ENCODE measurements at regions not wholly inside any gene's neighbourhood (a gene's known extent, or its start where the extent isn't known, plus 50 kb on each side); places are given as distances from the start of the nearest gene placed in this dataset.

- no peak for DNase-seq (ENCODE audit: low read depth)
These were observed 204.1 kb upstream of the VRK2 start for GRCh38 chr2:57842531-57842930.

GRCh38 chr2:57843158-57843557, 203.4 kb upstream of the VRK2 start:
- no peak for DNase-seq (ENCODE audit: low read depth)

GRCh38 chr2:57848723-57849122, 197.9 kb upstream of the VRK2 start:
- no peak for DNase-seq (ENCODE audit: low read depth)

GRCh38 chr2:57849843-57850242, 196.8 kb upstream of the VRK2 start:
- DNase-seq (ENCODE audit: low read depth), result no peak

GRCh38 chr2:57850415-57851130, 196.0 kb upstream of the VRK2 start:
- DNase-seq (ENCODE audit: low read depth), result no peak

GRCh38 chr2:57855212-57855611, 191.4 kb upstream of the VRK2 start:
- no peak for DNase-seq (ENCODE audit: low read depth)

GRCh38 chr2:57859755-57860154, 186.9 kb upstream of the VRK2 start:
- DNase-seq (ENCODE audit: low read depth), result no peak

- DNase-seq (ENCODE audit: low read depth), result no peak
These were observed 184.5 kb upstream of the VRK2 start for GRCh38 chr2:57862153-57862552.

- no peak for DNase-seq (ENCODE audit: low read depth)
These were observed 183.9 kb upstream of the VRK2 start for GRCh38 chr2:57862727-57863126.

- no peak for DNase-seq (ENCODE audit: low read depth)
These were observed 181.7 kb upstream of the VRK2 start for GRCh38 chr2:57864926-57865325.

GRCh38 chr2:57867730-57868129, 178.9 kb upstream of the VRK2 start:
- DNase-seq (ENCODE audit: low read depth), result no peak

- DNase-seq (ENCODE audit: low read depth), result no peak
These were observed 177.9 kb upstream of the VRK2 start for GRCh38 chr2:57868619-57869139.

GRCh38 chr2:57869758-57870344, 176.8 kb upstream of the VRK2 start:
- no peak for DNase-seq (ENCODE audit: low read depth)

- no peak for DNase-seq (ENCODE audit: low read depth)
These were observed 170.3 kb upstream of the VRK2 start for GRCh38 chr2:57876313-57876712.

- no peak for DNase-seq (ENCODE audit: low read depth)
These were observed 168.8 kb upstream of the VRK2 start for GRCh38 chr2:57877811-57878170.

- no peak for DNase-seq (ENCODE audit: low read depth)
These were observed 168.3 kb upstream of the VRK2 start for GRCh38 chr2:57878171-57878865.

GRCh38 chr2:57878866-57879210, 167.8 kb upstream of the VRK2 start:
- DNase-seq (ENCODE audit: low read depth), result no peak

GRCh38 chr2:57880446-57880845, 166.2 kb upstream of the VRK2 start:
- no peak for DNase-seq (ENCODE audit: low read depth)

GRCh38 chr2:57880967-57881366, 165.6 kb upstream of the VRK2 start:
- no peak for DNase-seq (ENCODE audit: low read depth)

- DNase-seq (ENCODE audit: low read depth), result peak; percentile 38
These were observed 164.4 kb upstream of the VRK2 start for GRCh38 chr2:57881998-57882888.

GRCh38 chr2:57882895-57883515, 163.6 kb upstream of the VRK2 start:
- no peak for DNase-seq (ENCODE audit: low read depth)

- no peak for DNase-seq (ENCODE audit: low read depth)
These were observed 162.3 kb upstream of the VRK2 start for GRCh38 chr2:57884281-57884680.

Measured in GM04503 (cell line).